Neural crest cell (in vitro differentiated cells): ENCODE measurements at regions not wholly inside any gene's neighbourhood (a gene's known extent, or its start where the extent isn't known, plus 50 kb on each side); places are given as distances from the start of the nearest gene placed in this dataset.

ENCODE experiments used
- DNase-seq: peaks from one replicate; pipeline ENCODE4 v3.0.0; 2021; ENCODE audit warnings: low read depth, mixed read lengths, low spot score
- H3K27ac Mint-ChIP-seq: one replicate; pipeline ENCODE4 v1.8.0; 2021; ENCODE audit warnings: mild to moderate bottlenecking, mixed read lengths; ENCODE audit not compliant: unreplicated experiment
- H3K27me3 Mint-ChIP-seq: 2 replicates; pipeline ENCODE4 v1.8.0; 2021; ENCODE audit warnings: low read depth, mild to moderate bottlenecking, mixed read lengths
- H3K36me3 Mint-ChIP-seq: 2 replicates; pipeline ENCODE4 v1.8.0; 2021; ENCODE audit warnings: low read depth, mild to moderate bottlenecking, mixed read lengths
- H3K4me1 Mint-ChIP-seq: 2 replicates; pipeline ENCODE4 v1.8.0; 2021; ENCODE audit warnings: mixed read lengths
- H3K4me3 Mint-ChIP-seq: one replicate; pipeline ENCODE4 v1.8.0; 2021; ENCODE audit warnings: mild to moderate bottlenecking, mixed read lengths
- H3K9me3 Mint-ChIP-seq: 2 replicates; pipeline ENCODE4 v1.8.0; 2021; ENCODE audit warnings: mixed read lengths
- TF ChIP-seq, protein P1 (sequence below): fragments of 200-600 bp; sonication (generic); conservative IDR thresholded peaks from 2 replicates; pipeline ENCODE4 v1.5.0; 2021; ENCODE audit warnings: antibody characterized with exemption, mild to moderate bottlenecking

DNA sequence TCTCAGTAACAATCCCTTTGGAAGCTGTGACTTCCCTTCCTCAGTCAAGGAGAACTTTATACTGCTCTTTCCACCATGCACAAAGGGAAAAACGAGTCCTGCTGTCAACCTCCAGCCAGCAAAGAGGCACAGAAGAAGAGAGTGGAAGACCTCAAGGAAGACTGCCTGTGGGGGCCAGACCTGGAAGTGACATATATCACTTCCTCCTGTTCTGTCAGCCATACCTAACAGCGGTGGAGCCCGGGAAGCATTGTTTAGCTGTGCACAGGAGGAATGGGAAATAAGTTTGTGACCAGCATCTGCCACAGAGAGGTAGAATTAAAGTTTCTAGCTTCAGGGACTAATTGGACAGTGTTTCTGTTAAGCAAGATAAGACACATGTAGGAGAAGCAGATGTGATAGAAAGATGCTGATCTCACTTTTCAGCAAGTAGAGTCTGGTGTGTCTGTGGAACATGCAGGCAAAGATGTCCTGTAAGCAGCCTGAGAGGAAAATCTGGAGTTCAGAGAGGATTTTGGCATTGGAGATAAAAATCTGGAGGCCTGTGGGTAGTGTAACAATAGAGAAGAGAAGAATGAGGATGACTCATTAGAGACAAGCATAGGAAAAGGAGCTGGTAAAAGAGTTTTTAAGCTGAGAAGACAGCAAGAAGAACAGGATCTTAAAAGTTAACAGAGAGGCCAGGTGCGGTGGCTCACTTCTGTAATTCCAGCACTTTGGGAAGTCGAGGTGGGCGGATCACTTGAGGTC lies 141.6 kb upstream of the CPSF6 start:
- peaks cover 4% of the 10 kb centered on the region for H3K4me1 Mint-ChIP-seq
- peaks cover 6% of the 10 kb centered on the region for H3K27me3 Mint-ChIP-seq
- H3K4me3 Mint-ChIP-seq: no peak overlapping the region
- DNase-seq: no peak
- TF ChIP-seq, protein P1, sequence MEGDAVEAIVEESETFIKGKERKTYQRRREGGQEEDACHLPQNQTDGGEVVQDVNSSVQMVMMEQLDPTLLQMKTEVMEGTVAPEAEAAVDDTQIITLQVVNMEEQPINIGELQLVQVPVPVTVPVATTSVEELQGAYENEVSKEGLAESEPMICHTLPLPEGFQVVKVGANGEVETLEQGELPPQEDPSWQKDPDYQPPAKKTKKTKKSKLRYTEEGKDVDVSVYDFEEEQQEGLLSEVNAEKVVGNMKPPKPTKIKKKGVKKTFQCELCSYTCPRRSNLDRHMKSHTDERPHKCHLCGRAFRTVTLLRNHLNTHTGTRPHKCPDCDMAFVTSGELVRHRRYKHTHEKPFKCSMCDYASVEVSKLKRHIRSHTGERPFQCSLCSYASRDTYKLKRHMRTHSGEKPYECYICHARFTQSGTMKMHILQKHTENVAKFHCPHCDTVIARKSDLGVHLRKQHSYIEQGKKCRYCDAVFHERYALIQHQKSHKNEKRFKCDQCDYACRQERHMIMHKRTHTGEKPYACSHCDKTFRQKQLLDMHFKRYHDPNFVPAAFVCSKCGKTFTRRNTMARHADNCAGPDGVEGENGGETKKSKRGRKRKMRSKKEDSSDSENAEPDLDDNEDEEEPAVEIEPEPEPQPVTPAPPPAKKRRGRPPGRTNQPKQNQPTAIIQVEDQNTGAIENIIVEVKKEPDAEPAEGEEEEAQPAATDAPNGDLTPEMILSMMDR: no peak
- no peaks in the 10 kb centered on the region for H3K36me3 Mint-ChIP-seq
- no peak overlapping the region for H3K27ac Mint-ChIP-seq
- H3K9me3 Mint-ChIP-seq: no peaks in the 10 kb centered on the region

GRCh38 chr12:69099201-69099837 lies 140.1 kb upstream of the CPSF6 start:
- Mint-ChIP-seq H3K27ac (no peak overlapping the region), H3K4me1 (peaks cover 4% of the 10 kb centered on the region), H3K27me3 (no peaks in the 10 kb centered on the region), H3K4me3 (no peak overlapping the region), H3K36me3 (no peaks in the 10 kb centered on the region), H3K9me3 (no peaks in the 10 kb centered on the region)
- DNase-seq: no peak
- TF ChIP-seq, protein P1: no peak

DNA sequence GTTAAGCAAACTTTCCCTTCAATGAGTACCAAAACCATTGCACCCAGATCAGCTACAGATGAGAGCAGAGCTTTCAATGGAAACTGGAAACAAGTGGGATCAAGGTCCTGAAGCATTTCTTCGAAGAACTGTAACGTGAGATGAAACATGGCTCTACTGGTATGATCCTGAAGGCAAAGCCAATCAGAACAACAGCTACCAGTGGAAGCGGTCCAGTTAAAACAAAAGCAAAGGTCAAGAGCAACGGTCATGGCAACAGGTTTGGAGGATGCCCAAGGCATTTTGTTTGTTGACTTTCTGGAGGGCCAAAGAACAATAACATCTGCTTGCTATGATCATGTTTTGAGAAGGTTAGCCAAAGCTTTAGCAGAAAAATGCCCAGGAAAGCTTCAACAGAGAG lies 137.9 kb upstream of the CPSF6 start:
- H3K9me3 Mint-ChIP-seq: no peaks in the 10 kb centered on the region

DNA sequence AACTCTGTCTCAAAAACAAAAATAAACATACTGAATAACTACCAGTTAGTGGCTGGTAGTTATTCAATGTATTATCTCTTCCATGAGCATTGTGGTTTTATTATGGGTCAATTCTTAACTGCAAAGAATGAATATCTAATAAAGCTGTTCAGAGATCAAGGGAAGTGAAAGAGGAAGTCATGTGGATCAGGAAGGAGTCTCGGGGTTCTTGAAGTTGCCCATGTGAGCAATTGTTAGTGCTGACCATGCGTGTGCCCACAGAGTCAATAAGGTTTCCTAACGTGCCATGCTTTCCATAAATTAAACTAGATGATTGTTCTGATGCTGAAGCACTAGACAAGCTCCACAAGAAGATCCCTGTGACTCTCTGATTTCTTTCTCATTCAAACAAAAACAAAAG lies 136.5 kb upstream of the CPSF6 start:
- Mint-ChIP-seq H3K4me3 (no peak overlapping the region), H3K4me1 (peaks cover 14% of the 10 kb centered on the region), H3K9me3 (no peaks in the 10 kb centered on the region)

More for the DNA sequence above, 137.9 kb upstream of the CPSF6 start:
- Mint-ChIP-seq H3K27ac (no peak overlapping the region), H3K27me3 (no peaks in the 10 kb centered on the region), H3K4me3 (no peak overlapping the region), H3K36me3 (no peaks in the 10 kb centered on the region), H3K4me1 (peaks cover 14% of the 10 kb centered on the region)
- TF ChIP-seq, protein P1: no peak
- DNase-seq: no peak

GRCh38 chr12:69105101-69105962 lies 134.0 kb upstream of the CPSF6 start:
- TF ChIP-seq, protein P1: no peak
- no peaks in the 10 kb centered on the region for H3K27me3 Mint-ChIP-seq
- DNase-seq: no peak
- H3K4me3 Mint-ChIP-seq: no peak overlapping the region
- H3K4me1 Mint-ChIP-seq: peaks cover 10% of the 10 kb centered on the region
- H3K36me3 Mint-ChIP-seq: no peaks in the 10 kb centered on the region
- H3K27ac Mint-ChIP-seq: no peak overlapping the region
- no peaks in the 10 kb centered on the region for H3K9me3 Mint-ChIP-seq

More for the DNA sequence above, 136.5 kb upstream of the CPSF6 start:
- no peak for DNase-seq
- Mint-ChIP-seq H3K36me3 (no peaks in the 10 kb centered on the region), H3K27me3 (no peaks in the 10 kb centered on the region), H3K27ac (no peak overlapping the region)
- TF ChIP-seq, protein P1: no peak
